ENCODE measurements at regions not wholly inside any gene's neighbourhood (a gene's known extent, or its start where the extent isn't known, plus 50 kb on each side); places are given as distances from the start of the nearest gene placed in this dataset.

DNA sequence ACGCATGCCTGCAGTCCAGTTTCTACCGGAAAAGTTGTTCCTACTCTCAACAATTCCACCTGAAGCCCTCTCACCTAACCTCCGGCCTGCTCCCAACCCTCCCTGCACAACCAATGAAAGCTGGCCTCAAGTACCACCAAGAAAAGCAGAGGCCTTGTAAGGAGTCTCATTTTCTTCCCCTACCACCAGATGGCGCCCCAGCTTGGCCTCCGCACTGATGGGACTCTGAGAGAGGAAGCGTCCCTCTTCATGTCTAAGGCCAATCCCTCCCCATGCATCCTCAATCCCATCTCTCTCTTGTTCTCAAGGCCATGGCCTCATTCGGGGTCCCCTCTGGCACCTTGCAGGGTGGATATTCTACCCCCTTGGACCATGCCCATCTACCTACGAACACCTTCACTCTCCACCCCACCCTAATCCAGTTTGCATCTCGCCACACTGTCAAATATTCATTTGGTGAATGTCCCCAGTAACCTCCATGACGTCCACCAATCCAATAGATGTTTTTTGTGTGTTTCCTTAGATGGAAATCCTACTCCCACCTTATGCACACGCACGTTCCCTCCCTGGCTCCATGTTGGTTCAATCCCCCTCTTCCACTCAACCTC lies 412.8 kb downstream of the ZNF536 start:
- TF ChIP-seq, protein P1, sequence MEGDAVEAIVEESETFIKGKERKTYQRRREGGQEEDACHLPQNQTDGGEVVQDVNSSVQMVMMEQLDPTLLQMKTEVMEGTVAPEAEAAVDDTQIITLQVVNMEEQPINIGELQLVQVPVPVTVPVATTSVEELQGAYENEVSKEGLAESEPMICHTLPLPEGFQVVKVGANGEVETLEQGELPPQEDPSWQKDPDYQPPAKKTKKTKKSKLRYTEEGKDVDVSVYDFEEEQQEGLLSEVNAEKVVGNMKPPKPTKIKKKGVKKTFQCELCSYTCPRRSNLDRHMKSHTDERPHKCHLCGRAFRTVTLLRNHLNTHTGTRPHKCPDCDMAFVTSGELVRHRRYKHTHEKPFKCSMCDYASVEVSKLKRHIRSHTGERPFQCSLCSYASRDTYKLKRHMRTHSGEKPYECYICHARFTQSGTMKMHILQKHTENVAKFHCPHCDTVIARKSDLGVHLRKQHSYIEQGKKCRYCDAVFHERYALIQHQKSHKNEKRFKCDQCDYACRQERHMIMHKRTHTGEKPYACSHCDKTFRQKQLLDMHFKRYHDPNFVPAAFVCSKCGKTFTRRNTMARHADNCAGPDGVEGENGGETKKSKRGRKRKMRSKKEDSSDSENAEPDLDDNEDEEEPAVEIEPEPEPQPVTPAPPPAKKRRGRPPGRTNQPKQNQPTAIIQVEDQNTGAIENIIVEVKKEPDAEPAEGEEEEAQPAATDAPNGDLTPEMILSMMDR (IDR thresholded peaks at IDR 0.05; ENCODE audit: low read length), result peak; percentile 73
- no peak for TF ChIP-seq EZH2phosphoT487 (IDR thresholded peaks at IDR 0.05; ENCODE audit: low read length)

Data from MM.1S (cell line).